Parathyroid adenoma (tissue), 2 donors: ENCODE measurements at regions not wholly inside any gene's neighbourhood (a gene's known extent, or its start where the extent isn't known, plus 50 kb on each side); places are given as distances from the start of the nearest gene placed in this dataset.
"Not testable (repeated sequence)": the region's sequence is repeated elsewhere in the genome, so short reads cannot be mapped to it uniquely, and the experiment has no call there.

Experiments used
- H2AFZ ChIP-seq: fragments of 300-600 bp; sonication (generic); one replicate; pipeline ENCODE4 v1.7.0; 2017; ENCODE audit warnings: antibody characterized with exemption, mild to moderate bottlenecking
- H3K27ac ChIP-seq: fragments of 300-600 bp; sonication (generic); one replicate; pipeline ENCODE4 v1.7.0; 2017
- H3K27me3 ChIP-seq: fragments of 300-600 bp; sonication (generic); one replicate; pipeline ENCODE4 v1.7.0; 2017; ENCODE audit warnings: low read length; ENCODE audit not compliant: control insufficient read depth, insufficient read depth
- H3K36me3 ChIP-seq: fragments of 300-600 bp; sonication (generic); one replicate; pipeline ENCODE4 v1.7.0; 2017; ENCODE audit warnings: low read length; ENCODE audit not compliant: control insufficient read depth, insufficient read depth
- H3K4me1 ChIP-seq: fragments of 300-600 bp; sonication (generic); one replicate; pipeline ENCODE4 v1.7.0; 2017; ENCODE audit warnings: control low read depth
- H3K4me2 ChIP-seq: fragments of 300-600 bp; sonication (generic); one replicate; pipeline ENCODE4 v1.7.0; 2017; ENCODE audit warnings: low read length
- H3K4me3 ChIP-seq: fragments of 300-600 bp; sonication (generic); one replicate; pipeline ENCODE4 v1.7.0; 2017; ENCODE audit warnings: low read depth, low read length
- H3K79me2 ChIP-seq: fragments of 300-600 bp; sonication (generic); one replicate; pipeline ENCODE4 v1.7.0; 2017; ENCODE audit warnings: control low read depth
- H3K9ac ChIP-seq: fragments of 300-600 bp; sonication (generic); one replicate; pipeline ENCODE4 v1.7.0; 2017; ENCODE audit warnings: mild to moderate bottlenecking
- H3K9me3 ChIP-seq: fragments of 300-600 bp; sonication (generic); one replicate; pipeline ENCODE4 v1.7.0; 2017; ENCODE audit warnings: low read length; ENCODE audit not compliant: control insufficient read depth
- CTCF ChIP-seq: fragments of 300-600 bp; sonication (generic); IDR thresholded peaks from one replicate; pipeline ENCODE4 v1.7.0; 2017; ENCODE audit warnings: antibody characterized with exemption, mild to moderate bottlenecking
- donor health status: primary hyperparathyroidism.

- H3K27me3 ChIP-seq, H3K79me2 ChIP-seq, H3K27ac ChIP-seq, H3K36me3 ChIP-seq, H3K4me3 ChIP-seq, H3K4me1 ChIP-seq, H3K4me2 ChIP-seq, H2AFZ ChIP-seq, H3K9ac ChIP-seq, H3K9me3 ChIP-seq: not testable (repeated sequence)
These were observed 132.2 kb downstream of the NPIPA8 start for GRCh38 chr16:18204309-18204708.

DNA sequence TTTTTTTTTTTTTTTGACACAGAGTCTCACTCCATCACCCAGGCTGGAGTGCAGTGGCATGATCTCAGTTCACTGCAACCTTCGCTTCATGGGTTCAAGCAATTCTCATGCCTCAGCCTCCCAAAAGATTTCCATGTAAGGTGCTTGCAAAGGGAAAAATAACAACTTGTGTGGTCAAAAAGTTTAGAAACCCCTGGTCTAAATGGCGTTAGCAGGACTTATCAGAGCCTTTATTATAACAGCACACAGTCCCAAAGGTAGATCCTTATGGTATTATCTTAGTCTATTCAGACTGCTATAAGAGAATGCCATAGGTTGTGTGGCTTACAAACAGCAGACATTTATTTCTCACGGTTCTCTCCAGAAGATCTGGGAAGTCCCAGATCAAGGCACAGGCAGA, 135.0 kb downstream of the NPIPA8 start:
- not testable (repeated sequence) for H2AFZ ChIP-seq, H3K9me3 ChIP-seq, H3K4me3 ChIP-seq, H3K27ac ChIP-seq, H3K79me2 ChIP-seq, H3K4me1 ChIP-seq, H3K9ac ChIP-seq, H3K27me3 ChIP-seq, H3K4me2 ChIP-seq, H3K36me3 ChIP-seq

GRCh38 chr16:18192389-18192788, 144.1 kb downstream of the NPIPA8 start:
- H3K9ac ChIP-seq, H3K4me2 ChIP-seq: not testable (repeated sequence)

DNA sequence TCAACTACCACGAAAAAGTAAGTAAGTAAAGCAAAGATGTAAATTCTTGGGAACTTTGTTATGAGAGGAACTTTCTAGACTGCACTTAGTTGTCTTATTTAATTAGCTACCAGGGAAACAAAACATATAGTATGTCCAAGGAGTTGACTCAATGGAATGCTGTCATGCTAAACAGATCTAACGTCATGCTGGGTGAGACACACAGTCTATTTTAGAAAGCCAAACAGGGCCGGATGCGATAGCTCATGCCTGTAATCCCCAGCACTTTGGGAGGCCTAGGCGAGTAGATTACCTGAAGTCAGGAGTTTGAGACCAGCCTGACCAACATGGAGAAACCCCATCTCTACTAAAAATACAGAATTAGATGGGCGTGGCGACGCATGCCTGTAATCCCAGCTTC, 146.4 kb downstream of the NPIPA8 start:
- not testable (repeated sequence) for H3K36me3 ChIP-seq, H3K4me1 ChIP-seq, H3K9me3 ChIP-seq, H3K4me3 ChIP-seq, H3K27ac ChIP-seq, H2AFZ ChIP-seq, H3K9ac ChIP-seq, H3K4me2 ChIP-seq, H3K27me3 ChIP-seq, H3K79me2 ChIP-seq

More at GRCh38 chr16:18192389-18192788, 144.1 kb downstream of the NPIPA8 start:
- not testable (repeated sequence) for H3K36me3 ChIP-seq, H3K9me3 ChIP-seq, H2AFZ ChIP-seq, H3K4me3 ChIP-seq, H3K79me2 ChIP-seq, H3K4me1 ChIP-seq, H3K27me3 ChIP-seq, H3K27ac ChIP-seq

GRCh38 chr16:18184755-18185154, 151.8 kb downstream of the NPIPA8 start:
- not testable (repeated sequence) for H3K9me3 ChIP-seq, H3K4me3 ChIP-seq, H3K27ac ChIP-seq, H3K27me3 ChIP-seq, H3K9ac ChIP-seq, H3K36me3 ChIP-seq, H3K4me1 ChIP-seq, H3K4me2 ChIP-seq, H3K79me2 ChIP-seq, H2AFZ ChIP-seq

DNA sequence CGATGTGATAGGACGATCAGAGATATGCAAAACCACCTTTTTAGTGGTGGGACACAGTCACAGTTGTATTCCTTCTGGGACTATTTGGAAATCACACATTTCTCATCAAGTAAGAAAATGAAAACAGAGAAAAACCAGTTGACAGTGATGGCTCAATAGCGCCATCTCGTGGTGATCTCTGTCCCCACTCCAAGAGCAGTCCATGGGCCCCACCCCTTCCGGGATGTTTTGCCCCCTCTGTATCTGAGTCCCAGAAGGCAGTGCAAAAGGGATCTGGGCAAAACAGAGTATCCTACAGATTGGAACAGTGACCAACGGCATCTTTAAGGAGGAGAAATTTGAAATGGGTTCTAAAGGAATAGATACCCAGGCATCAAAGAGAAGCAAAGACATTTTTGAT, 155.5 kb downstream of the NPIPA8 start:
- H3K4me1 ChIP-seq, H3K27me3 ChIP-seq, H3K4me3 ChIP-seq, H3K27ac ChIP-seq, H3K79me2 ChIP-seq, H3K4me2 ChIP-seq, H3K36me3 ChIP-seq, H3K9ac ChIP-seq, H3K9me3 ChIP-seq, H2AFZ ChIP-seq: not testable (repeated sequence)
- peak; percentile 9 for TF ChIP-seq CTCF

GRCh38 chr16:18173945-18174497, 162.5 kb downstream of the NPIPA8 start:
- H3K9ac ChIP-seq, H3K4me2 ChIP-seq, H3K4me1 ChIP-seq, H3K4me3 ChIP-seq, H3K9me3 ChIP-seq, H3K27ac ChIP-seq, H3K36me3 ChIP-seq, H3K79me2 ChIP-seq, H2AFZ ChIP-seq, H3K27me3 ChIP-seq: not testable (repeated sequence)

DNA sequence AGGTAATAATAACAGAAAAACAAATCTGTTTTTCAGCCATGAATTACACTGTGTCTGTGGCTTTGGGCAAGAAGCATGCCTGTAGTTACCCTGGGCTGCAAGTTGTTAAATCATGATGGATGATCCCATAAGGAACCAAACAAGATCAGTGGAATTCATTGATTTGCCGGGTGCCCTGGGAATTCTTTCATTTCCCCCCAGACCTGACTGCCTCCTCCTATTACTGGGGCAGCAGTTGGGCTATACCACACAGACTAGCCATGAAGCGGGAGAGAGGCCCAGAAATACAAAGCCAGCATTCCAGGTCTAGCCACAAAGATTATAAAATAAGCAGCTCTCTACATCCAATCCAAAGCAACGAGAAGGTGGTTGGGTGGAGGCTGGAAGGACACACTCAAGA, 174.2 kb downstream of the NPIPA8 start:
- H3K4me2 ChIP-seq, H3K9ac ChIP-seq, H3K27me3 ChIP-seq, H3K36me3 ChIP-seq, H3K79me2 ChIP-seq, H3K4me3 ChIP-seq, H3K9me3 ChIP-seq, H3K4me1 ChIP-seq, H3K27ac ChIP-seq: not testable (repeated sequence)
- peak overlapping the region; percentile 64 for H2AFZ ChIP-seq

DNA sequence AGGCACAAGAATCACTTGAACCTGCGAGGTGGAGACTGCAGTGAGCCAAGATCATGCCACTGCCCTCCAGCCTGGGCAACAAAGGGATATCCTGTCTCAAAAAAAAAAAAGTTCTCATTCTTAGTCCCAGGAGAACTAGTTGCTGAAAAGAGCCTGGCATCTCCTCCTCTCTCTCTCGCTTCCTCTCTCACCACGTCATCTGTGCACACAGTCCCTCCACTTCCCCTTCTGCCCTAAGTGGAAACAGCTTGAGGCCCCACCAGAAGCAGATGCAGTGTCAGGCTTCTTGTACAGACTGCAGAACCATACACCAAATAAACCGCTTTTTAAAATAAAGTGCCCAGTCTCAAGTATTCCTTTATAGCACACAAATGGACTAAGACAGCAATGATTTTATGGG, 175.3 kb downstream of the NPIPA8 start:
- H3K4me1 ChIP-seq, H3K79me2 ChIP-seq, H3K27ac ChIP-seq, H3K4me3 ChIP-seq, H3K9me3 ChIP-seq, H2AFZ ChIP-seq, H3K9ac ChIP-seq, H3K4me2 ChIP-seq, H3K27me3 ChIP-seq, H3K36me3 ChIP-seq: not testable (repeated sequence)

GRCh38 chr16:18159185-18159584, 177.4 kb downstream of the NPIPA8 start:
- H3K4me3 ChIP-seq, H3K79me2 ChIP-seq, H3K36me3 ChIP-seq, H3K4me1 ChIP-seq, H3K4me2 ChIP-seq, H3K27me3 ChIP-seq, H3K9ac ChIP-seq, H3K9me3 ChIP-seq, H3K27ac ChIP-seq, H2AFZ ChIP-seq: not testable (repeated sequence)

DNA sequence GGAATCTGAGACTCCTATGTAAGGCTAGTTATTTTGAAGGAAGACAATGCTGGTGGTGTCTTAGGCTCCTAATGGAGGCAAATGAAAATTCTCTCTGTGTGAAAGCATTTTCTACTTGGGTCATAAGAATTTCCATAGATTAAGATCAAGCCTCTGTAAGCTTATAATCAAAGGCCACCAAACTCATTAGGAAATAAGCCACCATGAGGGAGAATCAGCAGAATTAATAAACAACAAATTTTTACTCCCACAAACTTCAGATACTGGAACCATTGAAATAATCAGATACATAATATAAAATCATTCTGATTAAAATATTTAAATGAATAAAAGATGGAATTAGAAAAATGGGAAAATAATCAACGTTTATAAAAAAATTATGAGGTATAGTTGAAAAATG, 178.7 kb downstream of the NPIPA8 start:
- H3K9me3 ChIP-seq, H2AFZ ChIP-seq, H3K36me3 ChIP-seq, H3K79me2 ChIP-seq, H3K4me1 ChIP-seq, H3K4me3 ChIP-seq, H3K27ac ChIP-seq, H3K4me2 ChIP-seq, H3K27me3 ChIP-seq, H3K9ac ChIP-seq: not testable (repeated sequence)
